HCT116 (cell line): ENCODE measurements at regions not wholly inside any gene's neighbourhood (a gene's known extent, or its start where the extent isn't known, plus 50 kb on each side); places are given as distances from the start of the nearest gene placed in this dataset.

Source experiments
- ATAC-seq: fragments of 200-7000 bp; cut with Tn5 transposase; 2 replicates; pipeline ENCODE4 v1.9.1; 2020; ENCODE audit warnings: mild to moderate bottlenecking, moderate library complexity
- BruUV-seq: library from RNA; stranded (reverse); fragments of 400-500 nt; replicated peaks from 2 replicates; lab custom pipeline; 2021; lab: Mats Ljungman, UMichigan
- CTCF ChIA-PET: fragments of 300-600 bp; sonication (Branson Sonifier 250); formaldehyde crosslinking; loops from one replicate; lab custom pipeline; 2021; ENCODE audit warnings: antibody characterized with exemption; lab: Charles Lee
- POLR2A ChIA-PET: fragments of 300-600, 350-600 bp; sonication (Branson Sonifier 250); formaldehyde crosslinking; loops from one replicate; lab custom pipeline; 2021; ENCODE audit warnings: antibody characterized with exemption; lab: Charles Lee
- RAD21 ChIA-PET, 2 experiments: fragments of 300-600 bp; sonication (Branson Sonifier 250); formaldehyde crosslinking; loops; one replicate each; lab custom pipeline; 2023; ENCODE audit warnings: low total read pairs in 2 of 2; ENCODE audit not compliant: uncharacterized antibody in 2 of 2, unreplicated experiment in 2 of 2, low non-redundant PET in 1 of 2; lab: Charles Lee
- DNase-seq: peaks from one replicate; pipeline ENCODE4 v3.0.0-alpha.2; 2010; ENCODE audit warnings: low read depth, low spot score
- H2AFZ ChIP-seq: fragments of 200-600 bp; shearing (Covaris generic), sonication (generic); 2 replicates; pipeline ENCODE4 v1.6.1; 2017; ENCODE audit warnings: low read depth, mixed run types, mixed read lengths, antibody characterized with exemption, low read length; ENCODE audit not compliant: poor library complexity, severe bottlenecking
- H3K27ac ChIP-seq: 2 replicates; pipeline ENCODE4 v1.5.1; 2012; ENCODE audit warnings: low read depth, low read length
- H3K27me3 ChIP-seq: fragments of 200-600 bp; sonication (generic); 2 replicates; pipeline ENCODE4 v1.6.1; 2016; ENCODE audit warnings: mixed run types, low read length, mixed read lengths; ENCODE audit not compliant: insufficient read depth
- H3K36me3 ChIP-seq, 2 experiments: fragments of 200-500 bp in 1 of 2; fragments of 200-600 bp in 1 of 2; sonication (Bioruptor generic) in 1 of 2; sonication (generic) in 1 of 2; 2 replicates each; pipeline versions ENCODE4 v1.5.1 to v1.6.1; 2014 to 2016; ENCODE audit warnings: low read length in 2 of 2, inconsistent platforms in 1 of 2, mixed read lengths in 1 of 2, mixed run types in 1 of 2; ENCODE audit not compliant: insufficient read depth in 2 of 2, control insufficient read depth in 1 of 2
- H3K4me1 ChIP-seq, 2 experiments: fragments of 200-600 bp in 1 of 2; sonication (generic) in 1 of 2; 2 replicates each; pipeline versions ENCODE4 v1.5.1 to v1.6.1; 2012 to 2017; ENCODE audit warnings: low read length in 2 of 2, inconsistent platforms in 1 of 2, mild to moderate bottlenecking in 1 of 2, mixed read lengths in 1 of 2, mixed run types in 1 of 2, moderate library complexity in 1 of 2; ENCODE audit not compliant: insufficient read depth in 2 of 2, control insufficient read depth in 1 of 2
- H3K4me2 ChIP-seq: fragments of 200-600 bp; sonication (generic); 2 replicates; pipeline ENCODE4 v1.6.1; 2017; ENCODE audit warnings: mixed run types, low read length, mixed read lengths
- H3K4me3 ChIP-seq, 2 experiments: fragments of 200-600 bp in 1 of 2; sonication (generic) in 1 of 2; replicated peaks in 1 of 2; 2 replicates each; pipeline ENCODE4 v1.5.1; 2011 to 2016; ENCODE audit warnings: low read length in 2 of 2, control low read depth in 1 of 2, low read depth in 1 of 2, mild to moderate bottlenecking in 1 of 2, mixed read lengths in 1 of 2, mixed run types in 1 of 2
- H3K79me2 ChIP-seq: fragments of 200-600 bp; sonication (generic); 2 replicates; pipeline ENCODE4 v1.6.1; 2017; ENCODE audit warnings: mild to moderate bottlenecking, mixed run types, low read length, moderate library complexity, mixed read lengths; ENCODE audit not compliant: insufficient read depth
- H3K9ac ChIP-seq: fragments of 200-600 bp; sonication (generic); 2 replicates; pipeline ENCODE4 v1.6.1; 2016; ENCODE audit warnings: low read length, mixed read lengths
- H3K9me2 ChIP-seq: fragments of 200-600 bp; sonication (generic), shearing (Covaris generic); 2 replicates; pipeline ENCODE4 v1.6.1; 2017; ENCODE audit warnings: mixed run types, mild to moderate bottlenecking, moderate library complexity; ENCODE audit not compliant: insufficient read depth
- H3K9me3 ChIP-seq, 2 experiments: fragments of 200-500 bp in 1 of 2; fragments of 200-600 bp in 1 of 2; sonication (Bioruptor generic) in 1 of 2; sonication (generic) in 1 of 2; 2 replicates each; pipeline ENCODE4 v1.6.1; 2014 to 2017; ENCODE audit warnings: low read length in 2 of 2, mixed read lengths in 2 of 2, inconsistent platforms in 1 of 2, low read depth in 1 of 2, mild to moderate bottlenecking in 1 of 2, mixed run types in 1 of 2, moderate library complexity in 1 of 2; ENCODE audit not compliant: control insufficient read depth in 1 of 2, insufficient read depth in 1 of 2
- H4K20me1 ChIP-seq: fragments of 200-600 bp; sonication (generic), shearing (Covaris generic); 2 replicates; pipeline ENCODE4 v1.6.1; 2017; ENCODE audit warnings: mixed run types, mild to moderate bottlenecking, moderate library complexity; ENCODE audit not compliant: insufficient read depth
- CEBPB ChIP-seq: IDR thresholded peaks from 2 replicates; pipeline ENCODE4 v1.6.1; 2012; ENCODE audit warnings: low read depth
- EGR1 ChIP-seq: IDR thresholded peaks from 2 replicates; pipeline ENCODE4 v1.6.1; 2012; ENCODE audit warnings: low read depth
- ELF1 ChIP-seq: IDR thresholded peaks from 2 replicates; pipeline ENCODE4 v1.6.1; 2012; ENCODE audit warnings: low read depth, borderline replicate concordance
- EZH2 ChIP-seq: fragments of 200-600 bp; sonication (generic); IDR thresholded peaks from 2 replicates; pipeline ENCODE4 v1.6.1; 2017; ENCODE audit warnings: antibody characterized with exemption, mixed run types
- EZH2phosphoT487 ChIP-seq: fragments of 200-600 bp; IDR thresholded peaks from 2 replicates; pipeline ENCODE4 v1.6.1; 2018; ENCODE audit warnings: antibody characterized with exemption, borderline replicate concordance
- JUND ChIP-seq: IDR thresholded peaks from 2 replicates; pipeline ENCODE4 v1.6.1; 2012
- intact Hi-C: fragments of 100-400 bp; cut with micrococcal nuclease; formaldehyde crosslinking; loops from 2 replicates; pipeline ENCODE4 v1.10.0; 2022
- TF ChIP-seq, protein P1 (sequence below): IDR thresholded peaks from 2 replicates; pipeline ENCODE4 v1.6.1; 2012; ENCODE audit warnings: low read depth
- TF ChIP-seq, protein P2 (sequence below): IDR thresholded peaks from 2 replicates; pipeline ENCODE4 v1.6.1; 2012

DNA sequence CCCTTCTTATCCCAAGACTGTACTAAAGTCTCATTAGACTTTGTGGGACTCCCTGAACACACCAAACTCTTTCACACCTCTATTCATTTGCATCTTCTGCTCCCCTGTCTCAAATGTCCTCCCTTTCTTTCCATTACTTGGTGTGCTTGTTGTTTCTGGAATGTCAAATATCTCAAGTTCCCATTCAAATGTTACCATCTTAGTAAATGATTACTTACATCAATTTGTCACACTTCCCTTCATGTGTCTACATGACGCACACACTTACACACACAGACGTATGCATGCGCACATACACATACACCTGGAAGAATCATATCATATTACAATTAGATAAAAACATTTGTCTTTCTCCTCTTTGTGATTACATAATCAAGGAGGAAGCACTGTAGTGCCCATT is 210.8 kb upstream of the TEX13C start:
- no peak for DNase-seq
- Histone ChIP-seq H4K20me1 (no peaks in the 10 kb centered on the region), H3K4me1 (no peaks in the 10 kb centered on the region), H3K27me3 (no peaks in the 10 kb centered on the region), H3K9me2 (no peaks in the 10 kb centered on the region), H3K9ac (no peak overlapping the region), H2AFZ (no peak overlapping the region), H3K36me3 (no peaks in the 10 kb centered on the region), H3K9me3 (no peaks in the 10 kb centered on the region), H3K4me2 (no peak overlapping the region), H3K4me3 (no peak overlapping the region), H3K27ac (no peak overlapping the region), H3K79me2 (no peaks in the 10 kb centered on the region)
- TF ChIP-seq JUND (no peak), CEBPB (no peak), ELF1 (no peak), EZH2phosphoT487 (no peak), EGR1 (no peak)
- TF ChIP-seq, protein P1, sequence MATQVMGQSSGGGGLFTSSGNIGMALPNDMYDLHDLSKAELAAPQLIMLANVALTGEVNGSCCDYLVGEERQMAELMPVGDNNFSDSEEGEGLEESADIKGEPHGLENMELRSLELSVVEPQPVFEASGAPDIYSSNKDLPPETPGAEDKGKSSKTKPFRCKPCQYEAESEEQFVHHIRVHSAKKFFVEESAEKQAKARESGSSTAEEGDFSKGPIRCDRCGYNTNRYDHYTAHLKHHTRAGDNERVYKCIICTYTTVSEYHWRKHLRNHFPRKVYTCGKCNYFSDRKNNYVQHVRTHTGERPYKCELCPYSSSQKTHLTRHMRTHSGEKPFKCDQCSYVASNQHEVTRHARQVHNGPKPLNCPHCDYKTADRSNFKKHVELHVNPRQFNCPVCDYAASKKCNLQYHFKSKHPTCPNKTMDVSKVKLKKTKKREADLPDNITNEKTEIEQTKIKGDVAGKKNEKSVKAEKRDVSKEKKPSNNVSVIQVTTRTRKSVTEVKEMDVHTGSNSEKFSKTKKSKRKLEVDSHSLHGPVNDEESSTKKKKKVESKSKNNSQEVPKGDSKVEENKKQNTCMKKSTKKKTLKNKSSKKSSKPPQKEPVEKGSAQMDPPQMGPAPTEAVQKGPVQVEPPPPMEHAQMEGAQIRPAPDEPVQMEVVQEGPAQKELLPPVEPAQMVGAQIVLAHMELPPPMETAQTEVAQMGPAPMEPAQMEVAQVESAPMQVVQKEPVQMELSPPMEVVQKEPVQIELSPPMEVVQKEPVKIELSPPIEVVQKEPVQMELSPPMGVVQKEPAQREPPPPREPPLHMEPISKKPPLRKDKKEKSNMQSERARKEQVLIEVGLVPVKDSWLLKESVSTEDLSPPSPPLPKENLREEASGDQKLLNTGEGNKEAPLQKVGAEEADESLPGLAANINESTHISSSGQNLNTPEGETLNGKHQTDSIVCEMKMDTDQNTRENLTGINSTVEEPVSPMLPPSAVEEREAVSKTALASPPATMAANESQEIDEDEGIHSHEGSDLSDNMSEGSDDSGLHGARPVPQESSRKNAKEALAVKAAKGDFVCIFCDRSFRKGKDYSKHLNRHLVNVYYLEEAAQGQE: no peak
- intact Hi-C loops: no loop called here
- RAD21 ChIA-PET: no interaction called here
- POLR2A ChIA-PET: no interaction called here
- ATAC-seq: no peak
- no TSS peak for BruUV-seq
- CTCF ChIA-PET: no interaction called here

DNA sequence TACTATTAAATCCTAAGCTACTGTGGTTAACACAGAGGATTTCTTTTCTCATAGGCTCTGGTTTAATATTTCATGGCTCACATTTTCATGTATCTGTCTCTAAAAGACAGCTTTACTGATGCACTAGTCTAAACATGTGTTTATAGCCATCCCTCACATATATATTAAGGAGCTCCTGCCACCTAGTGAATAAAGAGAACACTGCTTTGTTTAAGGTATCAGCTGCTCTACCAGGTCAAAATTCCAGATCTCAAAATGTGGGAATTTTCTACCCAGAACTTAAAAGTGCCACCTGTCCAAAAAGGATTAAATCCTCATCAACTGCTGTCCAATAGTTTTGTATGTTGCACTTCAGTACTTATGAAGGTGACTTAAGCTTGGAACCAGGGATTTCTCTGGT is 188.5 kb upstream of the TEX13C start:
- no peak overlapping the region for H3K4me3 ChIP-seq
- POLR2A ChIA-PET: no interaction called here
- intact Hi-C loops: no loop called here
- no peak overlapping the region for H3K9ac ChIP-seq
- H2AFZ ChIP-seq: no peak overlapping the region
- H3K27ac ChIP-seq: no peak overlapping the region
- DNase-seq (no peak), ATAC-seq (no peak)
- CTCF ChIA-PET: interaction anchor here (1.1 kb wide), 1 partner anchor 725 kb away, joined by 3 read pairs; no protein-coding TSS in a partner anchor
- no peaks in the 10 kb centered on the region for H3K4me1 ChIP-seq
- no TSS peak for BruUV-seq
- RAD21 ChIA-PET: no interaction called here
- no peaks in the 10 kb centered on the region for H3K27me3 ChIP-seq
- H3K4me2 ChIP-seq: no peak overlapping the region
- no peaks in the 10 kb centered on the region for H3K9me3 ChIP-seq
- H4K20me1 ChIP-seq: no peaks in the 10 kb centered on the region
- no peaks in the 10 kb centered on the region for H3K36me3 ChIP-seq
- no peak for TF ChIP-seq EZH2
- TF ChIP-seq, protein P2, sequence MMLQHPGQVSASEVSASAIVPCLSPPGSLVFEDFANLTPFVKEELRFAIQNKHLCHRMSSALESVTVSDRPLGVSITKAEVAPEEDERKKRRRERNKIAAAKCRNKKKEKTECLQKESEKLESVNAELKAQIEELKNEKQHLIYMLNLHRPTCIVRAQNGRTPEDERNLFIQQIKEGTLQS: no peak
- no peaks in the 10 kb centered on the region for H3K9me2 ChIP-seq
- no peaks in the 10 kb centered on the region for H3K79me2 ChIP-seq
